GM21526 (cell line): ENCODE measurements at regions not wholly inside any gene's neighbourhood (a gene's known extent, or its start where the extent isn't known, plus 50 kb on each side); places are given as distances from the start of the nearest gene placed in this dataset.
"Not testable (repeated sequence)": the region's sequence is repeated elsewhere in the genome, so short reads cannot be mapped to it uniquely, and the experiment has no call there.

Experiments
- ATAC-seq: cut with Tn5 transposase; IDR thresholded peaks from one replicate; pipeline ENCODE4 v1.9.1; 2021; ENCODE audit warnings: moderate library complexity; ENCODE audit not compliant: unreplicated experiment, low FRiP score

DNA sequence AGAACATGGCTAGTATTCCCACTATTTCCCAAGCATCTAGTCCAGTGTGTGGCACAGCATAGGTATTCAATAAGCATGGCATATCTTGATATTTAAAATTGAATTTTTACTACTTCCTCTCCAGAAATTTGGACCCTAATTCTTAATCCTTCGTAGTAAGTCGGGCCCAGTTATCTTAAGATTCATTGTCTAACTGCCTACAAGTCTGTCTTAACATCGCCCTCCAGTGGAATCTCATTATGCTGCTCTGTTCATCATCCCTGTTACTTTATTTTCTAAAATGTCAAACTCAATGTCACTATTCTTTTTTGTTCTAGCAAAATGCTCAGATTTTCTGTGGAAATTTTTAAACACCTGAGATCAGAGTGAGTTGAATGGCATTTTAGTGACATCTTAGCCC, 606.2 kb downstream of the KLHL13 start:
- ATAC-seq, result no peak

DNA sequence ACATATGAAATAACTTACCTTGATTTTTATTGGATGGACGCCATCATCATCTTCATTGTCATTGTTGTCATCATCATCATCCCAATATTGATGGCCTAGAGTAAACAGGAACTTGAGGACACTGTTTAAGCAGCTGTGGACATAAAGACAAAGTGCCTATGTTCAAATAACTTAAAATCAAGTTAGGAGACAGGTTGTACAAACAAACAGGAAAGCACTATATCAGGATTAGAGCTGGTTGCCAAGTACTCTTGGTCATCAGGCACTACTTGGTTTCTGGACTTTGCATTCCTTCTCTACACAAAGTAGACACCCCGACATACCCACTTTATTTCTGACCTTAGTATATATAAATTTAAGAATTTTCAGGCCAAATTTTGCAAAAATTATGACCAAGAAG, 608.6 kb downstream of the KLHL13 start:
- ATAC-seq, result no peak

DNA sequence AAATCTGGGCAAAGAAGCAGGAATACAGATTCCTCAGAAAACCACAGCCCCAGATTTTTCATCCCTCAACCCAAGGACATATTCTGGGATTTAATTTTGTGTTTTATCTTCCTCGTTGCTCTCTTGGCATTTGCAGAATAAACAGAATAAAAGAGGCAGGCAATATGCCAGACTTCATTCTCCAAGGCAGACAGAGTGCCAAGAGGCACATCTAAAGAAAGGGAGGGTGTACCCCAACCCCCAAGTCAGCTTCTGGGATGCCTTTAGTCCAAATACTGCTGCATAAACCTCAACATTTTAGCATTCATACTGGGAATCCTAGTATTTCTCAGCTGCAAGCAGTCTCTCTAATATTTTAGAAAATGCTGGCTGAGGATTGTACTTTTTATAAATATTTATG, 629.2 kb downstream of the KLHL13 start:
- ATAC-seq, result no peak

DNA sequence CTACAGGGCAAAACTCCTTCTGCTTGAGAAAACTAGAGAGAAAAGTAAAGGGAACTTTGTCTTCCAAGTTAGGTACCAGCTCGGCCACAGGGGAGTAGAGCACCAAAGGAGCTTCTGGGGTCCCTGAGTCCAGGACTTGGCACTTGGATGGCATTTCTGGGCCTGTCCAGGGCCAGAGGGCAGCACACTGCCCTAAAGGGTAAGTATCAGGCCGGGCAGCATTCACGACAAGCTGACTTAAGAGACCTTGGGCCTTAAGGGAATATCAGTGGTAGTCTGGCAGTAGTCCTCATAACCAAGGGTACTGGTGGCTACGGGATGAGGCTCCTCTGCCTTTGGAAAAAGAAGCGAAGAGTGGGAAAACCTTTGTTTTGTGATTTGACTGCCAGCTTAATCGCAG, 632.7 kb downstream of the KLHL13 start:
- no peak for ATAC-seq

DNA sequence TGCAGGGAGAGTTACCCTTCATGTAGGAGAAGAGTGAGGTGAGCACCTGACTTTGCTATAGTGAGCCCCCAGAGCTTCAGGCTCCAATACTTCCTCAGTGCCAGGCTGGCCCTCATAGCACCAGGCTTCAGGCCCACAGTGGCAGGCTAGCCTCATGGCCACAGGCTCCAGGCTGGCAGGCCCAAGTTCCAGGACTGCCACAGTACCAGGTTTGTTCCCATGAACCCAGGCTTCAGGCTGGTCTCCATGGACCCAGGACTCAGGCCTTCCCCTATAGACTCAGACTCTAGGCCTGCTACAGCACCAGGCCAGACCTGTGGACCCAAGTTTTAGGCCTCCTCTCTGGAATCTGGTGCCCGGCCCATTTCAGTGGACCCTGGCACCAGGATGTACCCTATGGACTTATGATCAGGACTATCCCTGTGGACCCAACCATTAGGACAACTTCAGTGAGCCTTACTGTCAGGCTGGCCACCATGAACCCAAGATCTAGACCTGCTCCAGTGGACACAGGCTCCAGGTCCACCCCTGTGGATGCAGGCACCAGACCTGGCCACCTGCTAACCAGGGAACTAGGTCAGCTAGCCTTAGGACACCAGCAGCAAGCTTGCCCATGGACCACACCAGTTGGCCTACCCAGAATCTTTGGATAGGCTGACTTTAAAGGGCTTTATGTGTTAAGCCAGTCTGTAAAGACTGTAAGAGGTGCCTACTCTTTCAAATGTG, 658.2 kb downstream of the KLHL13 start:
- ATAC-seq, result no peak

DNA sequence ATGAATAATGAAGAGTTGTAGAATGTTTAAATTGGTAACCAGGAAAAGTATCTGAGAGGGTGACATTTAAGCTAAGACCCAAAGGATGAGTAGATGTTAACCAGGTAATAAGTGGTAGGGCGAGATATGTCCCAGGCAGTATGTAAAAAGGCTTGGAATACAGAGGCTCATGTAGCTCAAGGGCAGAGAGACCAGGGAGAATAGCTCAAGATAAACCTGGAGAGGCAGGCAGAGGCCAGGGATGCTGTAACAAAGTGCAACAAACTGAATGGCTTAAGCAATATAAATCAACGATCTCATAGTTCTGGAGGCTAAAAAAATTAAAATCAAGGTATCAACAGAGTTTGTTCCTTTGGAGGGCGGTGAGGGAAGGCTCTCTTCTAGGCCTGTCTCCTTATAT, 660.8 kb downstream of the KLHL13 start:
- no peak for ATAC-seq

DNA sequence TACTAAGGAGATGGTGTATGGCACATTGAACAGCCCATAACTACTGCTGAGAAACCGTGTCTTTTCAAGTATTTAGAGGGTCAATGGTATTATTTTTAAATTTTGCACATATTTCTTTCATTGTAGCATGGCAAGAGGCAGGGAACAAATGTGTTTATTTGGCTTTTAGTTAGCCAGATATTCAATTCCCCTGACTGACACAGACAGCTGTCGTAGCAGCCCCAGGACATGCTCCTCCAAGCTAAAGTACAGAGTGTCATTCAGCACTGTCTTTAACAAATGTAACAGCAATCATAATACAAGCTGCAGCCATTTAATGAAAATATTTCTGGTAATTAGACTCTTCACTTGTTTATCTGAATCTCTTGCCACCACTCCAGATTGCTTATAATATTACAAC, 687.1 kb downstream of the KLHL13 start:
- ATAC-seq, result no peak

DNA sequence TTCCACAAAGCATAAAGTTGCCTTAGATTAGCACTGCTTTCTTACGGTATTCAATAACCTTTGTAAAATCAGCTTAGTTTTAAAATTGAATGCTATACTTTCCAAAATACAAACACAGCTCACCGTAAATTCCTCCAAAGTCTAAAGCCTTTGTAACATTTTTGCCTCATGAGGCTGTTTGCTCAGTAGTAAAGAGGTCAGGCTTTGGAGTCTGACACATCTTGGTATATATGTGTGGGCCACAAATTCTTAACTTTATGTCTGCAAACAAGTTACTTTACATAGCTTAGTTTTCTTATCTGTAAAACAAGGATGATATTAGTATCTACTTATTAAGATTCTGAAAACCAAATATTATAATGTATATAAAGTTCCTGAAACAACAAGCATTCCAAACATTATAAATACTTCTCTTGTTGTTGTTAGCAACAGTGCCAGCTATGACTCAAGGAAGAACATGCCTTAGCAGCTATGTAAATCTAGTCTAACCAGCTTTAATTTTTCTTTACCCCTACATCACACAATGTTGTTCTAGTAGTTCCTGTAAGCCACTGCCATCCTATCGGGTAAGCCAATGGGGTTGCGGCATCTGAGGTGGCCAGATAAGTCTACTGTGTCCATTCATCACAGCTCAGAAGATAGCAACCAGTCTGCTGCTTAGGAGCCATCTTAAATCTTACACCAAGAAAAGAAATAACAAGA, 709.0 kb downstream of the KLHL13 start:
- no peak for ATAC-seq

DNA sequence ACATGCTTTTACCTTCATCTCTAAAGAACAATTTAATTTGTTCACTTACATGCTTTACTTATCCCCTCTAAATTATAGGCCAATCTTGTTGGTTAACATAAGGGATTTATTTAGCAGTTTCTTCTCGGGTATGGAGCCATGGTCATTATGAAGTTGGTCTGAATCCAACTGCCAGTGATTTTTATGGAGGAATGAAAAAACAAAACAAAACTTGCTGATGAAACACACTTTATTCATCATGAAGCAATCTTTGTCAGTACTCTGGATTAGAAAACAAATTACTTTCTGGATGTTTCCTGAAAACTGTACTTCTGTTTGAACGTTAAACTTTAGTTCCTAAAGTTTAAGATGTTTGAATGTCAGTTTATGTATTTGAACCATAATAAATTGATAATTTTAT, 715.8 kb downstream of the KLHL13 start:
- ATAC-seq, result no peak

DNA sequence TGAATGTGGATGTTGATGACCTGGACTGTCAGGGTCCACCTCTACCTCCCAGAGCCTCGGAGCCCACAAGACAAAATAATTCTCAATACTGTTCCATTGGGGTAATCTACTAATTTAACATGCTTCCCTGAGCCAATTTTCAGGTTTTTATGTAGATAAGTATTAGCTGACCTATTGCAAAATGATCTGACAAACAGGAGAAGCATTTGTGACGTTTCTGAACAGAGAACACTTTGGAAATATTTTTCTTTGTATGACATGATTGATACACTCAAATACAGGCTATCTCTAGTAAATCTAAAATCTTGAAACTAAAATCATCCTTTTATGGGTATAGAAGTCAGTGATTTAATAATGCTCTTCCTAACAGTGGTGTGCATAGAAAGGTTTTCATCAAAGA, 716.6 kb downstream of the KLHL13 start:
- no peak for ATAC-seq

DNA sequence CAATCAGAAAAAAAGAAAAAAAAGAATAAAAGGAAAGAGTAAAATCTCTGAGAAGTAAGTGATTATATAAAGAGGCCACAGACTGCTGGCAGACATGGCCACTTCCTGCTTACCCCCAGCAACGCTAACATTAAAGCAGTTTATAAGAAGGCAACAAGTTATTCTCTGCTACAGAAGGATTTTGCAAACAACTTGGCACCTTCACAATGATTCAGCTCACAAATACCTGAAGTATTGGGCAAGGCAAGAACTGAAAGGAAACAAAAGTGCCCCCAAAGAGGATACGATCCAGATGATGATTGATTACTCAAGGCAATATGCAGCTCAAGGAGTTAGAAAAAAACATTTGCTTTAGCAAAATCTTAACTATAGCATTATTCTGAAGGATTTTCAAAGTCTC, 718.8 kb downstream of the KLHL13 start:
- no peak for ATAC-seq

DNA sequence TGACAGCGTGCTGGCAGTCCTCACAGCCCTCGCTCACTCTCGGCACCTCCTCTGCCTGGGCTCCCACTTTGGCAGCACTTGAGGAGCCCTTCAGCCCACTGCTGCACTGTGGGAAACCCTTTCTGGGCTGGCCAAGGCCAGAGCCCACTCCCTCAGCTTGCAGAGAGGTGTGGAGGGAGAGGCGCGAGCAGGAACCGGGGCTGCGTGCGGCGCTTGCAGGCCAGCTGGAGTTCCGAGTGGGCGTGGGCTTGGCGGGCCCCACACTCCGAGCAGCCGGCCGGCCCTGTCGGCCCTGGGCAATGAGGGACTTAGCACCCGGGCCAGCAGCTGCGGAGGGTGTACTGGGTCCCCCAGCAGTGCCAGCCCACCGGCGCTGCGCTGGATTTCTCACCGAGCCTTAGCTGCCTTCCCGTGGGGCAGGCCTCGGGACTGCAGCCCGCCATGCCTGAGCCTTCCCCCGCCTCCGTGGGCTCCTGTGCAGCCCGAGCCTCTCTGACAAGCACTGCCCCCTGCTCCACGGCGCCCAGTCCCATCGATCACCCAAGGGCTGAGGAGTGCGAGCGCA, 722.0 kb downstream of the KLHL13 start:
- ATAC-seq, result not testable (repeated sequence)

DNA sequence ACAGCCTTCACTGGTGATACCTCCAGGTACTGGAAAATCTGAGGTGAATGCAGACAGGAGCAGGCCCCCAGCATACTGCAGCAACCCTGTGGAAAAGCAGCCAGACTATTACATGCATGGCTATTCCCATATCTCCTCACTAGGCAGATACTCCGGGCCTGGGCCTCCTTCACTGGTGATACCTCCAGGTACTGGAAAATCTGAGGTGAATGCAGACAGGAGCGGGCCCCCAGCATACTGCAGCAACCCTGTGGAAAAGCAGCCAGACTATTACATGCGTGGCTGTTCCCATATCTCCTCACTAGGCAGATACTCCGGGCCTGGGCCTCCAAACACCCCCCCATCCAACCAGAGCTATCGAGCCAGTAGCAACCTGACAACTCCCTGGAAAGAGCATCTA, 724.2 kb downstream of the KLHL13 start:
- not testable (repeated sequence) for ATAC-seq

DNA sequence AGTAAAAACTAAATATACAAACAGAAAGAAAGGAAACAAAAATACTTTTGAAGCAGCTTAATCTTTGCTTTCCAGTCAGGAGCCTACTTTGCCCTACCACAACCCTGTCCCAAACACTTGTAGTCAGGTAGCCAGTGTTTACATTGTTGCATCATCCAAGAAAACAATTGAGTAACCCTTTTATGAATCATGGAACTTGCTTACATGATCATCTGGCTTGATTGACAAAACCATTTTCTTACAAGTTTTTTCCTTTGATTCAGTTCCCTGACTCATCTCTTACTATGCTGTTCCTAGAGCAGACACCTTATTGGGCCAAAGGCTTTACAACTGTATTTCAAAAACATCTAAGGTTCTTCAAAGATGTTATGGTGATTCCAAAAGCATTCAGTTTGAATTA, 740.1 kb downstream of the KLHL13 start:
- ATAC-seq, result no peak

DNA sequence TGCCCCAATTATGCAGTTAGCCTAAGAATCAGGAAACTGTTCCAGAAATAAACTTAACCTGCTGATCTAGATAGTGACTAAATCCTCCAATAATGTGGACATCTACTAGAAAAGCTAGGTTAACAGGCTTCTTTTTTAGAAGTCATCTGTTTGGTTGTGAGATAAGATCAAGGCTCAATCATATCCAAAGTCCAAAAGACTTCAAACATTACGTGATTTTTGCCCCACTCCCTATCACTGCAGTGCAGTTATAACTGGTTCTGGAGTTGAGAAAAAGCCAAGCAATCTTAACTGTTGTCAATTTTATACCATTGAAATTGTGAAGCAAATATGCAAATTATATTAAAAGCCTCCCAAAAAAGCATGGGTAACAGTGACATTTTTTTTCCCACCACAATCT, 781.4 kb downstream of the KLHL13 start:
- no peak for ATAC-seq

DNA sequence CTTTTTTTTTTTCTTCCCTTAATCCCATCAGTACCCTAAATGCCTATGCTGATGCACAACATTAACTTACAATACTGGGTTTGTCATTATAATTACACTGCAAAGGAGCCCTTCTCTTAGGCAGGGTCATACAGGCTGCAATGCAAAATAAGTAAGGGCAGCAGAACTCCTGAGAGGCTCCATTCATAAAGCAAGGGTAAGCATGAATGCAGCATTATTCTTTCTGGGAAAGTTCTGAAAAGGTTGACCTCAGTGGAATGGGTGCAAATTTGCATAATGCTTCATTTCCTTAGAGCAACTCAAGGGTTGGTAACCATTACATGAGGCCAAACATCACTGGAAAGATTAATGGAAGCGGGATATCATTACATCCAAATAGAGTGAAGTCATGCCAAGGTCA, 789.2 kb downstream of the KLHL13 start:
- no peak for ATAC-seq

DNA sequence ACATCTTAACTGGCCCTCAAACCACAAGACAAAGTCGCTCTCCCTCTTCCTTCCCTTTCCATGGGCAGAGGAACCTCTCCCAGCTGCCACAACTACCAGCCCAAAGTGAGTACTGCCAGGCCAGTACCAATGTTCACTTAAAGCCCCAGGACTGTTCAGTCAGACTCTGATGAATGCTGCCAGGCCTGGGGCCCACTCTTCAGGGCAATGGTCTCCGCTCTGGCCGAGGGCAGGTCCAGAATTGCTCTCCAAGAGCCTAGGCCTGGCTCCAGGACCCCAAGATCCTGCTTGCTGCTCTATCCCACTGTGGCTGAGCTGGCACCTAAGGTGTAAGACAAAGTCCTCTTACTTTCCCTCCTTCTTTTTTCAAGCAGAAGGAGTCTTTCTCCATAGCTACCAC, 790.9 kb downstream of the KLHL13 start:
- ATAC-seq, result no peak

DNA sequence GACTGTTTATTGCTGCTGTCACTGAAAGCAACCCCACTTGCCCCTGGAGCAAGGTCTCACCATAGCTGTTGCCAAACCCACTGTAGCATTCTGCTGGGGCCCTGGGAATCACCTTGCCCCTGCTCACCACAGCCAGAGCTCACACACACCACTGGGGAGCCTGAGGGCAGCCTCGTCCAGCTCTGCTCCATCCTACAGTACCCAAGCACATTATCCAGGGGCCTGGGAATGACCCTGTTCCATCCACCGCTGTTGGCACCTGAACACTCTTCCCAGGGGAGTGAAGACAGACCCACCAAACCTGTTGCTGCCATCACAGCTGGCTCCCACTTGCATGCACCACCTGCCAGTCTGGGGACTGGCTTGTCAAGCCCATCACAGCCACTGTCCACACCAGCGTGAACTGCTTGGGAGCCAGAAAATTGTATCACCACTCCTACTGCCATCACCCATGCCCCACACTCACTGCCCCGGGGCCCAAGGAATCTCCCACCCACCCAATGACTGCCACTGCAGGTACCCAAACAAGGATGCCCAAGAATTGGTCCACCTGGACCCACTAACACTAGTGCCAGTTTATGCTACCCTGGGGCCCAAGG, 811.3 kb downstream of the KLHL13 start:
- no peak for ATAC-seq

DNA sequence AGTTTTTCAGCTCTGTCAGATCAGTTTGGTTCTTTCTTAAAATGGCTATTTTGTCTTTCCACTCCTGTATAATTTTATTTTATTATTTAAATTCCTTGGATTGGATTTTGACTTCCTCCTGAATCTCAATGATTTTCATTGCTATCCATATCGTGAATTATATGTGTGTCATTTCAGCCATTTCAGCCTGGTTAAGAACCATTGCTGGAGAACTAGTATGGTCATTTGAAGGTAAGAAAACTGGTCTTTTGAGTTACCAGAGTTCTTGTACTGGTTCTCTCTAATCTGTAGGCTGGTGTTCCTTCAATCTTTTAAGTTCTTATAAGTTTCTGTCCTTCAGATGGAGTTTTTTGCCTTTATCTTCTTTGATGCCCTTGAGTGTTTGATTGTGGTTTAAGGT, 815.5 kb downstream of the KLHL13 start:
- no peak for ATAC-seq

DNA sequence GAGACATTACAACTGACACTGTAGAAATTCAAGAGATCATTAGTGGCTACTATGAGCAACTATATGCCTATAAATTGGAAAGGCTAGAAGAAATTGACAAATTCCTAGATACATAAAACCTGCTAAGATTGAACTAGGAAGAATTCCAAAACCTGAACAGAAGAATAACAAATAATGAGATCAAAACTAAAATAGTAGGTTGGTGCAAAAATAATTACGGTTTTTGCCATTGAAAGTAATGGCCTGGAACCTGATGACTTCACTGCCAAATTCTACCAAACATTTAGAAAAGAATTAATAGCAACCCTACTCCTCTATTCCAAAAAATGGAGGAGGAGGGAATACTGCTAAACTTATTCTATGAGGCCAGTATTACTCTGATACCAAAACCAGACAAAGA, 824.9 kb downstream of the KLHL13 start:
- ATAC-seq, result no peak

DNA sequence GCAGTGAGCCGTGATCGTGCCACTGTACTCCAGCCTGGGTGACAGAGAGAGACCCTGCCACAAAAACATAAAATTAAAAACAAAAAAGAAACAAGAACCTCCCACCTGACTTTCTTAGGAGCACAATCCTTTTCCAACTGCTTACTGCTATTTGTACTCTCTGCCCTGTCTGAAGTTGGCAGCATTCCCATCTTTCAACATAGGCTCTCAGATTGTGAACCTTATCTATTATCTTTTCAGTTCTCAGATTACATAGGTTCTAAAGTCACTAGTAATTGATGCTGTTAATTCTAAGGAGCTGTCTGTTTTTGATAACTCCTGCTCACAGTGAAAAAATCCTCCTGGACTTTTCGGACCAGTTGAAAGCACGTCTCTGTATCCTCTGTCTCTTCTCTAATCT, 812.2 kb upstream of the CT83 start:
- ATAC-seq, result no peak
